ENCODE measurements at regions not wholly inside any gene's neighbourhood (a gene's known extent, or its start where the extent isn't known, plus 50 kb on each side); places are given as distances from the start of the nearest gene placed in this dataset.

GRCh38 chr21:17911628-17912027 lies 92.5 kb upstream of the C21orf91 start:
- TF ChIP-seq CTCF (IDR thresholded peaks at IDR 0.05; ENCODE audit: low read depth, low read length), result no peak
- H3K4me3 ChIP-seq (ENCODE audit: low read depth, low read length), result no peak overlapping the region

GRCh38 chr21:17903929-17904639 lies 84.9 kb upstream of the C21orf91 start:
- no peak overlapping the region for H3K4me3 ChIP-seq (ENCODE audit: low read depth, low read length)

GRCh38 chr21:17903029-17903806 lies 84.1 kb upstream of the C21orf91 start:
- no peak overlapping the region for H3K4me3 ChIP-seq (ENCODE audit: low read depth, low read length)
- TF ChIP-seq CTCF (IDR thresholded peaks at IDR 0.05; ENCODE audit: low read depth, low read length), result no peak

More at GRCh38 chr21:17903929-17904639, 84.9 kb upstream of the C21orf91 start:
- TF ChIP-seq CTCF (IDR thresholded peaks at IDR 0.05; ENCODE audit: low read depth, low read length), result no peak

- H3K4me3 ChIP-seq (ENCODE audit: low read depth, low read length), result no peak overlapping the region
- no peak for TF ChIP-seq CTCF (IDR thresholded peaks at IDR 0.05; ENCODE audit: low read depth, low read length)
Observed at GRCh38 chr21:17901458-17902079, 82.4 kb upstream of the C21orf91 start.

GRCh38 chr21:17900990-17901385 lies 81.8 kb upstream of the C21orf91 start:
- no peak overlapping the region for H3K4me3 ChIP-seq (ENCODE audit: low read depth, low read length)
- no peak for TF ChIP-seq CTCF (IDR thresholded peaks at IDR 0.05; ENCODE audit: low read depth, low read length)

- TF ChIP-seq CTCF (IDR thresholded peaks at IDR 0.05; ENCODE audit: low read depth, low read length), result no peak
- no peak overlapping the region for H3K4me3 ChIP-seq (ENCODE audit: low read depth, low read length)
Observed at GRCh38 chr21:17900281-17900989, 81.3 kb upstream of the C21orf91 start.
